22Rv1 (cell line): ENCODE measurements at regions not wholly inside any gene's neighbourhood (a gene's known extent, or its start where the extent isn't known, plus 50 kb on each side); places are given as distances from the start of the nearest gene placed in this dataset.

Source experiments
- CTCF ChIP-seq: fragments of 450-650 bp; IDR thresholded peaks from 2 replicates; pipeline ENCODE4 v1.5.1; 2017; ENCODE audit warnings: mild to moderate bottlenecking
- ZFX ChIP-seq: fragments of 450-650 bp; IDR thresholded peaks from 2 replicates; pipeline ENCODE4 v1.6.1; 2017; ENCODE audit warnings: antibody characterized with exemption, borderline replicate concordance

- TF ChIP-seq CTCF (no peak), ZFX (no peak)
Measured at GRCh38 chr15:29392358-29392757, 122.7 kb upstream of the NSMCE3 start.
